ENCODE measurements at regions not wholly inside any gene's neighbourhood (a gene's known extent, or its start where the extent isn't known, plus 50 kb on each side); places are given as distances from the start of the nearest gene placed in this dataset.
"Not testable (repeated sequence)": the region's sequence is repeated elsewhere in the genome, so short reads cannot be mapped to it uniquely, and the experiment has no call there.

DNA sequence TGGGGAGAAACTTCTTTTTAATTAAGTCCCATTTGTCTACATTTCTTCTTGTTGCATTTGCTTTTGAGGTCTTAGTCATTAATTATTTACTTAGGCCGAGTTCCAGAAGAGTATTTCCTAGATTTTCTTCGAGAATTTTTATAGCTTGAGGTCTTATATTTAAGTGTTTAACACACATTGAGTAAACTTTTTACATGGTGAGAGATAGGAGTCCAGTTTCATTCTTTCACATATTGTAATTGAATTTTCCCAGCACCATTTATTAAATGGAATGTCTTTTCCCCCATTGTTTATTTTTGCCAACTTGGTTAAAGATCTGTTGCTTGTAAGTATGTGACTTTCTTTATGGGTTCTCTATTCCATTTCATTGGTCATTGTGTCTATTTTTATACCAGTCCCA lies 1344.0 kb upstream of the RAG2 start:
- Mint-ChIP-seq H3K36me3 (peaks cover 4 to 24% (median 12%) of the 10 kb centered on the region in 3 donors), H3K27me3 (ENCODE audit: low read depth in 3 of 3) (peaks cover 0 to 2% (median 0%) of the 10 kb centered on the region in 3 donors), H3K4me3 (no peak overlapping the region), H3K27ac (no peak overlapping the region), H3K9me3 (peaks cover 0 to 33% (median 21%) of the 10 kb centered on the region in 6 donors), H3K4me1 (no peaks in the 10 kb centered on the region)
- no peak for DNase-seq

DNA sequence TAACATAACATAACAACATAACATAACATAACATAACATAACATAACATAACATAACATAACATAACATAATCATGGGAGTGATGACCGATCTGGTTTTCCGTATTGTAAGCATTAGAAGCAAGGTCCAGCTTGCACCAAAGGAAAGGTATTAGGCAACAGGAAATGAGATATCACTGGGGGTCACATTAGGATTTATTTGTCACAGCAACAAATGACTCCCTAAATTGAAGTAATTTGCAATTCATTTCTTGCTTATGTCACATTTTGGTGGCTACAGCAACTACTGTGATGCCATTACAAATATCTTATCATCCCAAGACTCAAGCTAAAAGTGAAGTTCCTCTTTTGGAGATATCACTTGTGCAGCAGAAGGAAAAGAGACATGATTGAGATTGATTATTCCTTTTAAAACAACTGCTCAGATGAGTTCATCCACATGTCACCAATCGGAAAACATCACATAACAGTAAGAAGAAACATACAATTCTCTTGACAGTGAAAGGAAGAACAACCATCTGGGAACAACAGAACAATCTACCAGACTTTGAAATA lies 1331.1 kb upstream of the RAG2 start:
- peaks cover 0 to 8% (median 0%) of the 10 kb centered on the region in 6 donors for H3K9me3 Mint-ChIP-seq
- H3K4me1 Mint-ChIP-seq: peaks cover 0 to 7% of the 10 kb centered on the region in 2 donors
- H3K27me3 Mint-ChIP-seq (ENCODE audit: low read depth in 3 of 3): peaks cover 0 to 1% (median 0%) of the 10 kb centered on the region in 3 donors
- DNase-seq: no peak
- no peak overlapping the region for H3K4me3 Mint-ChIP-seq
- no peak overlapping the region for H3K27ac Mint-ChIP-seq
- H3K36me3 Mint-ChIP-seq: no peaks in the 10 kb centered on the region

DNA sequence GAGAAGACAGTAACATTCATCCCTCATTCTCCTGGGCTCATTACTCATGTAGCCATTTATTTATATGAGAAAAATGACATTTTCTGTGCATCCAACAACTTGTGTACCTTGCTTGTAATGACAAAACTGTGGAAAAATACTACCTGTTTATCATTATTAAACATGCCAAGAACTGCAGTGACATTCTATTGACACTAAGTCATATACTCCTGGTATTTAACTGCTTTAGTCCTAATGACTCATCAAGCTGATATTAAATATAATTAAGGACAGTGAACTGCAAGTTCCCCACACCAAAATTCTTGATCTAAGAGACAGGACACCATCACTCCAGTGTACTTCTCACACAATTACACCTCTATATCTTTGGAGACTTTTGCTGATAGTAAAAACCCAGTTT lies 1328.7 kb upstream of the RAG2 start:
- no peaks in the 10 kb centered on the region for H3K36me3 Mint-ChIP-seq
- H3K27ac Mint-ChIP-seq: no peak overlapping the region
- no peak overlapping the region for H3K4me3 Mint-ChIP-seq
- no peaks in the 10 kb centered on the region for H3K4me1 Mint-ChIP-seq
- H3K27me3 Mint-ChIP-seq (ENCODE audit: low read depth in 3 of 3): peaks cover 0 to 1% (median 0%) of the 10 kb centered on the region in 3 donors
- no peak for DNase-seq
- peaks cover 0 to 6% (median 0%) of the 10 kb centered on the region in 6 donors for H3K9me3 Mint-ChIP-seq

DNA sequence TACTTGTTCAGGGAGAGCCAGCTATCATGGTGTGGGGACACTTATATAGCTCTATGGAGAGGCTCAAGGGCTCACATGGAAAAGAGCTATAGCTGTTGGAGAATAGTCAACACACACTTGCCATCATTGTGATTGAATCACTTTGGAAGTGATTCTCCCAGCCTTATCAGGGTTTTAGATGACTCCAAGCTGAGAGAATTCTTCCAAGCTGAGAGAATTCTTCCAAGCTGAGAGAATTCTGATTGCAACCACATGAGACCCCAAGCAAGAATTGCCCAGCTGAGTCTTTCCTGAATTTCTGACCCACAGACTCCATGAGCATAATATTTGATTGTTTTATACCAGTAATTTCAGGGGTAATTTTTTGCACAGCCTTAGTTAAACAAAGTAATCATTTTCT lies 1318.3 kb upstream of the RAG2 start:
- H3K27ac Mint-ChIP-seq: no peak overlapping the region
- H3K9me3 Mint-ChIP-seq: peaks cover 0 to 2% (median 0%) of the 10 kb centered on the region in 6 donors
- H3K4me3 Mint-ChIP-seq: no peak overlapping the region
- H3K4me1 Mint-ChIP-seq: no peaks in the 10 kb centered on the region
- H3K27me3 Mint-ChIP-seq (ENCODE audit: low read depth in 3 of 3): no peaks in the 10 kb centered on the region
- H3K36me3 Mint-ChIP-seq: peaks cover 0 to 5% (median 0%) of the 10 kb centered on the region in 3 donors
- DNase-seq: no peak

DNA sequence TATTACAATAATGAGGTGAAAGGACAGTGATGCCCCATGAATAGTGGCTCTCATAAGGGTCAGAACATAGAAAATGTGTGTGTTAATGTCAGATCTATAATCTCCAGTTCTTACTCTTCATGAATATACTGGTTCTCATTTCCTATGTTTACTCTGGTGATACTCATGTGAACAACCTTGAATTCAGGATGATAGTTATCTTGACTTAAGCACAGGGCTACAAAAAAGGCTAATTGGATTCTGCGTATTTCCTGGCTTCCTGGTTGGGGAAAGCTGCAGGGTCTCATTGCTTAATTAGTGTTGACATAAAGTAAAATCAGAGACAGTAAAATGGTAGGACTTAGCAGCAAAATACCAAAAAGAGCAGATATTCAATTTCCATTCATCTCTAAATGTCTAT lies 1316.8 kb upstream of the RAG2 start:
- no peaks in the 10 kb centered on the region for H3K4me1 Mint-ChIP-seq
- H3K36me3 Mint-ChIP-seq: no peaks in the 10 kb centered on the region
- no peaks in the 10 kb centered on the region for H3K27me3 Mint-ChIP-seq (ENCODE audit: low read depth in 3 of 3)
- no peak for DNase-seq
- H3K27ac Mint-ChIP-seq: no peak overlapping the region
- H3K9me3 Mint-ChIP-seq: peaks cover 0 to 9% (median 0%) of the 10 kb centered on the region in 6 donors
- no peak overlapping the region for H3K4me3 Mint-ChIP-seq

DNA sequence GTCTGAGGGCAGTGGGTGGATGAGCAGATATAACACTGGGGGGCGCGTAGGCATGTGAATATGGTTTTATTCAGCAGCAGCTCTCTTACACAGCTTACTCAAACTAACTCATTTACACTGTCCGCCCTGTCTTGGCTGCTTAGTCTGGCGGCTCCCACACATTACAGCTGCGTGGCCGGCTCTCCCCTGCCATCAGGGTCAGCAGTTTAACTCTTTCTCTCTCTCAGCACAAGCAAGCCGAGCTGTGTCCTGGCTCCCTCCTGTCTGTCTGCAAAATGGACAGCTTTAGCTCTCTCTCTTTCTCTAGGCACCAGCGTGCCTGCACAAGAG lies 1310.1 kb upstream of the RAG2 start:
- no peaks in the 10 kb centered on the region for H3K36me3 Mint-ChIP-seq
- no peaks in the 10 kb centered on the region for H3K27me3 Mint-ChIP-seq (ENCODE audit: low read depth in 3 of 3)
- H3K4me1 Mint-ChIP-seq: no peaks in the 10 kb centered on the region
- peaks cover 0 to 7% (median 0%) of the 10 kb centered on the region in 6 donors for H3K9me3 Mint-ChIP-seq
- H3K27ac Mint-ChIP-seq: no peak overlapping the region
- H3K4me3 Mint-ChIP-seq: no peak overlapping the region
- DNase-seq: no peak

DNA sequence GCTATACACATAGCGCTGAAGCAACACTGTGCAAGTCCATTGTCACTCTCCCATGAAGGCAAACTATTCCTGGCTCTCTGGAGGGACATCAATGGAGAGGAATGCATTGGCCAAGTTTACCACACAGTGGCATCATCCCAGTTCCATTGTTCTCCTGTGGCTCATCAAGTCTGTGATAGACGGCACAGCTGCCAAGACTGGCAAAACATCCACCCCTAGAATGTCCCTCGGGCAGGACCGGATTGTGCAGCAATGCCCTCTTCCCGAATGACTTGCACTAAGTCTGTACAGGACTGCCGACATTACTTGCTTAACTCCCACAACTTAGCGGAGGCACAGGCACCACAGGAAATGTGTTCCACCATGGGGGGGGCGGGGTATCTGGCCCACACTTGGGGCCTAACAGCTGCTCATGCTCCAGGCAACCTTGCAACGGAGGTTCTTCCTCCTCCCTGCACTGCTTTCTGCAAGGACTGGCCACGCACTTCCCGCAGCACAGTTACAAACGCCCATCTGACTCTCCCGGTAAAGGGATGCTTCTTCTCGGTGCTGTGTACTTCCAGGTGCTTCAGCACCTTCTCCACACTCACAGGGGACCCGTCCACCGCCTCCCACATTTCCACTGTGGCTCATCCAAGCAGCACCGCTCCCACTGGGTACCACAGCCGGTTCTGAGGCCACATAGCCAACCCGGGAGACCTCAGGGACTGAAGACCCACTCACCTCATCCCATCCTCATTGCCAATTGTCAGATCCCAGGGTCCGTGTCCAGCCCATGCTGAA lies 1309.6 kb upstream of the RAG2 start:
- H3K27me3 Mint-ChIP-seq (ENCODE audit: low read depth in 3 of 3): no peaks in the 10 kb centered on the region
- no peaks in the 10 kb centered on the region for H3K4me1 Mint-ChIP-seq
- no peaks in the 10 kb centered on the region for H3K36me3 Mint-ChIP-seq

DNA sequence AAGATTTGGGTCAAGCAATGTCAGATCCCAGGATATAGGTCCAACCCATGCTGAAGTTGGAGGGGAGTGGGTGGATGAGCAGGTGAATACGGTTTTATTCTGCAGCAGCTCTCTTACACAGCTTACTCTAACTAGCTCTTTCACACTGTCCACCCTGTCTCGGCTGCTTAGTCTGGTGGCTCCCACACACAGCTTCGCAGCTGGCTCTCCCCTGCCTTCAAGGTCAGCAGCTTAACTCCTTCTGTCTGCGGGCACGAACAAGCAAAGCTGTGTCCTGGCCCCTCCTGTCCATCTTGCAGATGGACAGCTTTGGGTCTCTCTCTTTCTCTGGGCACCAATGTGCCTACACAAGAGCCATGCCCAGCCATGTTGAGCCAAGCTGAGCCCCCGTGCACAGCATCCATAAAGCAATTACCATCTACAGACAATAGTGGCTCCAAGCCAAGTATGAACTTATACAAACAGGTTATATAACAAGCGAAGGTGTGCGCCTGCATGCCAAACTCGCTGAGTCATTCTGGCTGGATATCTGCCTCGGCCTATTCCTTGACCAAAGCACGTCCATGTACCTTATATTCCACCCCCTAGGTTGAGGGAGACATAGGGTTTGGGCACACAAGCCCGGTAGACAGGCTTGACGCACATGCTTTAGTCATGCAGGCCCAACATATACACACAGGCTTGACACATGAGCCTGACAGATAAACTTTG lies 1307.8 kb upstream of the RAG2 start:
- H3K27ac Mint-ChIP-seq: no peak overlapping the region
- H3K27me3 Mint-ChIP-seq (ENCODE audit: low read depth in 3 of 3): no peaks in the 10 kb centered on the region
- DNase-seq: no peak
- H3K9me3 Mint-ChIP-seq: peaks cover 0 to 11% (median 2%) of the 10 kb centered on the region in 6 donors
- H3K4me1 Mint-ChIP-seq: no peaks in the 10 kb centered on the region
- H3K36me3 Mint-ChIP-seq: no peaks in the 10 kb centered on the region
- H3K4me3 Mint-ChIP-seq: no peak overlapping the region

More for the DNA sequence above, 1309.6 kb upstream of the RAG2 start:
- Mint-ChIP-seq H3K4me3 (no peak overlapping the region), H3K9me3 (peaks cover 0 to 7% (median 0%) of the 10 kb centered on the region in 6 donors), H3K27ac (no peak overlapping the region)
- DNase-seq: no peak

DNA sequence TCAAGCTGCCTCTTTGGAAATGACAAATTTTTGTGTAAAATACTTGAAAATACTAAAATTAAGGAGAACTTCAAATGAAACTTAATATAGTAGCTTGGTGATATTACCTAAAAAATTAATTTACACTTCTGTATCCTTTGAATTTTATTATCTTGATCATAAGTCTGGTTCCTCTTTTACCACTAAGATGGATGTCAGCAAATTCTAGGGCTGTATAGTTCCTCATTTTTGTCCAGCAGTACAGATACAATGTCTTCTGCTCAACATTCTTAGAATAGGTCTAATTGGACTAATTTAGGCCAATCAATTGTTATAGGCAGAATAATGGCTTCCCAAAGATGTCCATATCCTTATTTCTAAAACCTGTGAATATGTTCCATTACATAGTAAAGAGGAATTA lies 1298.0 kb upstream of the RAG2 start:
- Mint-ChIP-seq H3K36me3 (peaks cover 0 to 16% (median 7%) of the 10 kb centered on the region in 3 donors), H3K4me1 (no peaks in the 10 kb centered on the region), H3K27me3 (ENCODE audit: low read depth in 3 of 3) (no peaks in the 10 kb centered on the region), H3K4me3 (no peak overlapping the region), H3K9me3 (peaks cover 7 to 41% (median 12%) of the 10 kb centered on the region in 6 donors), H3K27ac (no peak overlapping the region)
- DNase-seq: no peak

DNA sequence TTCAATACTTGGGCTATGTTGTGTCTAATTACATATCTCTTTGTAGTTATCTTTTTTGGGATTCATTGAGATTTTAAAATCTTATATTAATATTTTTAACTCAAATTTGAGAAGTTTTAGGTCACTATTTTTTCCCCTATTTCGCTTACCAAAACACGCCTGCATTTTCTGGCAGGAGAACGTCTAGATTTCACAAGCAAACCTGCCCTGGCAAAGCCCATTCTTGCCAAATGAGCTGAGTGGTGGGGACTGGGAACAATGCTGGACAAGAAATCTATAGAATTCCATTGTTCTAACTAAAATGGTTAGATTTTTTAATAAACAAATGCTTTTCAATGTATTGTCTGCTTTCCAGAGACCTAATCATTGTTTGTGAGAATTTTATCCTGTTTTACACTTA lies 1283.7 kb upstream of the RAG2 start:
- Mint-ChIP-seq H3K9me3 (peaks cover 0 to 13% (median 0%) of the 10 kb centered on the region in 6 donors), H3K27ac (no peak overlapping the region), H3K4me1 (no peaks in the 10 kb centered on the region), H3K27me3 (ENCODE audit: low read depth in 3 of 3) (peaks cover 0 to 1% (median 0%) of the 10 kb centered on the region in 3 donors), H3K4me3 (no peak overlapping the region), H3K36me3 (peaks cover 0 to 4% (median 4%) of the 10 kb centered on the region in 3 donors)
- no peak for DNase-seq

DNA sequence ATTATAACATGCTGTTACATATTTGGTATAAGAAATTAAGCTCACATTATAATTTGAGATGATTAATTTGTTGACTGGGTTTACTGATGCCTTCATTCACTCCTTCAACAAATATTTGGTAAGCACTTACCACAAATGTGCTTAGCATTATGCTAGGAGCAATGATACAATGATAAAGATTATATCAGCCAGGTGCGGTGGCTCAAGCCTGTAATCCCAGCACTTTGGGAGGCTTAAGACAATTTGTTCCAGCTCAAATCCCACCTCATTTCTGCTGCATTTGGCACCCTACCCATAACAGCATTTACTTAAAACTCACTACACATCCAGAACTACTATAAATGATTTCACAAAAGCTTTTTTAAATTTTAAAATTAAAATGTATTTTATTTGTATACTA lies 1263.6 kb upstream of the RAG2 start:
- Mint-ChIP-seq H3K9me3 (peaks cover 0 to 5% (median 0%) of the 10 kb centered on the region in 6 donors), H3K27ac (no peak overlapping the region), H3K27me3 (ENCODE audit: low read depth in 3 of 3) (peaks cover 0 to 2% (median under 1%) of the 10 kb centered on the region in 3 donors), H3K4me3 (no peak overlapping the region), H3K36me3 (peaks cover 0 to 5% (median 0%) of the 10 kb centered on the region in 3 donors), H3K4me1 (no peaks in the 10 kb centered on the region)
- no peak for DNase-seq

DNA sequence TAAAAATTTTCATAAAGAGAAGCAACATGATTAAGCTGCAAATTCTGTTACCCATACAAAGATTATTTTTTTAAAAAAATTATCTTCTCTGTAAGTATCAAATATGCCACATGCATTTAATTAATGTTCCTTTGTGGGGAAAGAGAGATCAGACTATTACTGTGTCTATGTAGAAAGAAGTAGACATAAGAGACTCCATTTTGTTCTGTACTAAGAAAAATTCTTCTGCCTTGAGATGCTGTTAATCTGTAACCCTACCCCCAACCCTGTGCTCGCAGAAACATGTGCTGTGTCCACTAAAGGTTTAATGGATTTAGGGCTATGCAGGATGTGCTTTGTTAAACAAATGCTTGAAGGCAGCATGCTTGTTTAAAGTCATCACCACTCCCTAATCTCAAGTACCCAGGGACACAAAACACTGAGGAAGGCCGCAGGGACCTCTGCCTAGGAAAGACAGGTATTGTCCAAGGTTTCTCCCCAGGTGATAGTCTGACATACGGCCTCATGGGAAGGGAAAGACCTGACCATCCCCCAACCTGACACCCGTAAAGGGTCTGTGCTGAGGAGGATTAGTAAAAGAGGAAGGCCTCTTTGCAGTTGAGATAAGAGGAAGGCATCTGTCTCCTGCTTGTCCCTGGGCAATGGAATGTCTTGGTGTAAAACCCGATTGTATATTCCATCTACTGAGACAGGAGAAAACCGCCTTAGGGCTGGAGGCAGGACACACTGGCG lies 1260.9 kb upstream of the RAG2 start:
- H3K4me3 Mint-ChIP-seq; DNase-seq; H3K27me3 Mint-ChIP-seq (ENCODE audit: low read depth in 3 of 3); H3K27ac Mint-ChIP-seq; H3K36me3 Mint-ChIP-seq; H3K4me1 Mint-ChIP-seq: not testable (repeated sequence)
- H3K9me3 Mint-ChIP-seq: peaks cover 0 to 13% (median 0%) of the 10 kb centered on the region in 6 donors

DNA sequence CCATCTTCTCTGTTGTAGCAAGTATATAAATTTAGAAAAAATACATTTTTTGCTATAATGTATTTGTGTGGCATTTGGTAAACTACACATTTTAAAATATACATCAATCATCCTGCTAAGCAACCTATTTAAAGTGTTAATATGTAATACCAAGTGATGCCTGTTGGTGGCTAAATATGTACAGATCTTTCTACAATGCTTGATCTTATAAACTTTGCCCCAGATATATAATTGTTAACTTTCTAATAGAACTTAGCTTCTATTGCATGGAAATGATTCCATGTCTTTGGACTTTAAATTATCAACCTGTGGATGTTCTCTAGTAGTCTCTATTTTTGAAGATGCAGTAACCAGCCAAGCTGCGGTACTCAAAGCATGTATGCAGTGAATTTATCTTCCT lies 1260.4 kb upstream of the RAG2 start:
- Mint-ChIP-seq H3K4me1 (no peaks in the 10 kb centered on the region), H3K27ac (no peak overlapping the region), H3K4me3 (no peak overlapping the region), H3K36me3 (peaks cover 0 to 4% (median 0%) of the 10 kb centered on the region in 3 donors), H3K9me3 (peaks cover 0 to 13% (median 0%) of the 10 kb centered on the region in 6 donors), H3K27me3 (ENCODE audit: low read depth in 3 of 3) (peaks cover 0 to 5% (median 0%) of the 10 kb centered on the region in 3 donors)
- DNase-seq: no peak

Data from immature natural killer cell (primary cell).